ENCODE measurements at regions not wholly inside any gene's neighbourhood (a gene's known extent, or its start where the extent isn't known, plus 50 kb on each side); places are given as distances from the start of the nearest gene placed in this dataset.

- Histone ChIP-seq H3K9me3 (peaks cover 0 to 5% (median 0%) of the 10 kb centered on the region in 8 donors), H3K36me3 (no peaks in the 10 kb centered on the region), H3K27ac (no peak overlapping the region), H3K27me3 (replicated peaks in 1 of 7) (no peaks in the 10 kb centered on the region), H3K4me3 (no peak overlapping the region), H3K4me1 (no peaks in the 10 kb centered on the region)
- TF ChIP-seq POLR2A (IDR thresholded peaks at IDR 0.05): no peak
- no peak for TF ChIP-seq POLR2AphosphoS5 (IDR thresholded peaks at IDR 0.05)
- TF ChIP-seq CTCF (IDR thresholded peaks at IDR 0.05 in 8 of 11, conservative IDR thresholded peaks at IDR 0.05 in 3 of 11): no peak
- WGBS, 5 donors: 63 to 73% (median 68%) methylated on average over 2 of the region's 2 CpGs
- no peak for DNase-seq
- intact Hi-C loops (cut with DNase I; ENCODE audit: low total_unique reads): no loop called here
These were observed 502.3 kb downstream of the TBC1D4 start for GRCh38 chr13:74979703-74980102.

- Histone ChIP-seq H3K27me3 (replicated peaks in 1 of 7) (no peaks in the 10 kb centered on the region), H3K27ac (no peak overlapping the region), H3K36me3 (no peaks in the 10 kb centered on the region), H3K4me3 (no peak overlapping the region), H3K9me3 (peaks cover 0 to 5% (median 0%) of the 10 kb centered on the region in 8 donors), H3K4me1 (no peaks in the 10 kb centered on the region)
- 61 to 74% (median 67%) methylated on average over 6 of the region's 6 CpGs for WGBS, 5 donors
- intact Hi-C loops (cut with DNase I; ENCODE audit: low total_unique reads): no loop called here
- no peak for DNase-seq
- no peak for TF ChIP-seq CTCF (IDR thresholded peaks at IDR 0.05 in 8 of 11, conservative IDR thresholded peaks at IDR 0.05 in 3 of 11)
- TF ChIP-seq POLR2A (IDR thresholded peaks at IDR 0.05): no peak
- TF ChIP-seq POLR2AphosphoS5 (IDR thresholded peaks at IDR 0.05): no peak
These were observed 503.4 kb downstream of the TBC1D4 start for GRCh38 chr13:74978591-74978990.

- no peak overlapping the region for H3K27ac ChIP-seq
- no peaks in the 10 kb centered on the region for H3K4me1 ChIP-seq
- H3K27me3 ChIP-seq (replicated peaks in 1 of 7): no peaks in the 10 kb centered on the region
- no peaks in the 10 kb centered on the region for H3K36me3 ChIP-seq
- no peak overlapping the region for H3K4me3 ChIP-seq
- H3K9me3 ChIP-seq: peaks cover 0 to 5% (median 0%) of the 10 kb centered on the region in 8 donors
- no peak for TF ChIP-seq CTCF (IDR thresholded peaks at IDR 0.05 in 8 of 11, conservative IDR thresholded peaks at IDR 0.05 in 3 of 11)
- TF ChIP-seq POLR2AphosphoS5 (IDR thresholded peaks at IDR 0.05): no peak
- no peak for TF ChIP-seq POLR2A (IDR thresholded peaks at IDR 0.05)
- no peak for DNase-seq
- intact Hi-C loops (cut with DNase I; ENCODE audit: low total_unique reads): no loop called here
- 88 to 100% (median 96%) methylated on average over 1 of the region's 1 CpG for WGBS, 5 donors
These were observed 504.5 kb downstream of the TBC1D4 start for GRCh38 chr13:74977498-74977897.

GRCh38 chr13:74975111-74975510, 506.9 kb downstream of the TBC1D4 start:
- H3K4me1 ChIP-seq: no peaks in the 10 kb centered on the region
- H3K9me3 ChIP-seq: no peaks in the 10 kb centered on the region
- no peaks in the 10 kb centered on the region for H3K36me3 ChIP-seq
- H3K27ac ChIP-seq: no peak overlapping the region
- no peak for DNase-seq
- H3K4me3 ChIP-seq: no peak overlapping the region
- intact Hi-C loops (cut with DNase I; ENCODE audit: low total_unique reads): no loop called here
- TF ChIP-seq POLR2A (IDR thresholded peaks at IDR 0.05) (no peak), CTCF (IDR thresholded peaks at IDR 0.05 in 8 of 11, conservative IDR thresholded peaks at IDR 0.05 in 3 of 11) (no peak), POLR2AphosphoS5 (IDR thresholded peaks at IDR 0.05) (no peak)
- H3K27me3 ChIP-seq (replicated peaks in 1 of 7): no peaks in the 10 kb centered on the region
- 51 to 72% (median 68%) methylated on average over 2 of the region's 2 CpGs for WGBS, 5 donors

Measured in spleen (tissue), 11 donors.